Peyer's patch (tissue), 4 donors: ENCODE measurements at regions not wholly inside any gene's neighbourhood (a gene's known extent, or its start where the extent isn't known, plus 50 kb on each side); places are given as distances from the start of the nearest gene placed in this dataset.

ENCODE experiments used
- DNase-seq, 3 donors: peaks; one replicate each; pipeline ENCODE4 v3.0.0-alpha.2; 2017 to 2019
- H3K27ac ChIP-seq, 4 donors: fragments of 200-600 bp; sonication (generic); one replicate each; pipeline ENCODE4 v1.5.1; 2016 to 2019
- H3K27me3 ChIP-seq, 2 donors: fragments of 200-600 bp; sonication (generic); one replicate each; pipeline ENCODE4 v1.5.1; 2019
- H3K36me3 ChIP-seq, 3 donors: fragments of 200-600 bp; sonication (generic); one replicate each; pipeline ENCODE4 v1.5.1; 2016 to 2019
- H3K4me1 ChIP-seq, 4 donors: fragments of 200-600 bp; sonication (generic); one replicate each; pipeline ENCODE4 v1.5.1; 2016 to 2019
- H3K4me3 ChIP-seq, 4 donors: fragments of 200-600 bp; sonication (generic); 1 replicate in 3 of 4; 2 replicates in 1 of 4; pipeline ENCODE4 v1.5.1; 2016 to 2019; ENCODE audit warnings: mild to moderate bottlenecking in 1 of 4
- H3K9me3 ChIP-seq, 4 donors: fragments of 200-600 bp; sonication (generic); one replicate each; pipeline ENCODE4 v1.5.1; 2016 to 2019; ENCODE audit warnings: mild to moderate bottlenecking in 1 of 4
- POLR2A ChIP-seq, 2 donors: fragments of 450-650 bp; IDR thresholded peaks; one replicate each; pipeline ENCODE4 v1.5.1; 2017; ENCODE audit warnings: antibody characterized with exemption in 2 of 2, mild to moderate bottlenecking in 2 of 2, moderate library complexity in 2 of 2
- TF ChIP-seq, protein P1 (sequence below), 6 experiments: fragments of 450-650 bp in 4 of 6; fragments of 200-600 bp in 2 of 6; sonication (generic) in 1 of 6; IDR thresholded peaks; one replicate each; pipeline ENCODE4 v1.5.1; 2017 to 2019; ENCODE audit warnings: antibody characterized with exemption in 6 of 6, mild to moderate bottlenecking in 3 of 6, moderate library complexity in 1 of 6

DNA sequence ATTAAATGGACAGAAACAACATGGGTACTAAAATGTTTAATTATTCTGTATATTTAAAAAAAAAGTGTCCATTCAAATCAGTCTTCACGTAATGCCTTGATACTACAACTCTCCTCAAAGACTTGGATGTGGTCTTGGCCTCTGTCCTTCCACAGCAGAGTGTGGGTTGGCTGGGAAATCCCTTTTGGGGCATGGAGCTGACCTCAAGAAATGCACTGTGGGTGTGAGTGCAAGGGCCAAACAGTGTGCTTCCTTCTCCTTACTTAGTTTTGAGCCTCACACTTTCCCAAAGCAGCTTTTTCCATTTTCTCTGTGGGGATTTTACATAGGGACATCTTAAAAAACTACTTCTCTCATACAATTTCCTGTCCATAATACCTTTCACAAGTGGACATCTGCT is 607.4 kb downstream of the EFNB2 start:
- H3K27me3 ChIP-seq, result no peaks in the 10 kb centered on the region
- TF ChIP-seq, protein P1, sequence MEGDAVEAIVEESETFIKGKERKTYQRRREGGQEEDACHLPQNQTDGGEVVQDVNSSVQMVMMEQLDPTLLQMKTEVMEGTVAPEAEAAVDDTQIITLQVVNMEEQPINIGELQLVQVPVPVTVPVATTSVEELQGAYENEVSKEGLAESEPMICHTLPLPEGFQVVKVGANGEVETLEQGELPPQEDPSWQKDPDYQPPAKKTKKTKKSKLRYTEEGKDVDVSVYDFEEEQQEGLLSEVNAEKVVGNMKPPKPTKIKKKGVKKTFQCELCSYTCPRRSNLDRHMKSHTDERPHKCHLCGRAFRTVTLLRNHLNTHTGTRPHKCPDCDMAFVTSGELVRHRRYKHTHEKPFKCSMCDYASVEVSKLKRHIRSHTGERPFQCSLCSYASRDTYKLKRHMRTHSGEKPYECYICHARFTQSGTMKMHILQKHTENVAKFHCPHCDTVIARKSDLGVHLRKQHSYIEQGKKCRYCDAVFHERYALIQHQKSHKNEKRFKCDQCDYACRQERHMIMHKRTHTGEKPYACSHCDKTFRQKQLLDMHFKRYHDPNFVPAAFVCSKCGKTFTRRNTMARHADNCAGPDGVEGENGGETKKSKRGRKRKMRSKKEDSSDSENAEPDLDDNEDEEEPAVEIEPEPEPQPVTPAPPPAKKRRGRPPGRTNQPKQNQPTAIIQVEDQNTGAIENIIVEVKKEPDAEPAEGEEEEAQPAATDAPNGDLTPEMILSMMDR (IDR thresholded peaks at IDR 0.05), result no peak
- no peak for TF ChIP-seq POLR2A (IDR thresholded peaks at IDR 0.05)
- no peaks in the 10 kb centered on the region for H3K36me3 ChIP-seq
- no peak overlapping the region for H3K27ac ChIP-seq
- no peaks in the 10 kb centered on the region for H3K9me3 ChIP-seq
- DNase-seq, result no peak
- no peaks in the 10 kb centered on the region for H3K4me1 ChIP-seq
- H3K4me3 ChIP-seq, result no peak overlapping the region

DNA sequence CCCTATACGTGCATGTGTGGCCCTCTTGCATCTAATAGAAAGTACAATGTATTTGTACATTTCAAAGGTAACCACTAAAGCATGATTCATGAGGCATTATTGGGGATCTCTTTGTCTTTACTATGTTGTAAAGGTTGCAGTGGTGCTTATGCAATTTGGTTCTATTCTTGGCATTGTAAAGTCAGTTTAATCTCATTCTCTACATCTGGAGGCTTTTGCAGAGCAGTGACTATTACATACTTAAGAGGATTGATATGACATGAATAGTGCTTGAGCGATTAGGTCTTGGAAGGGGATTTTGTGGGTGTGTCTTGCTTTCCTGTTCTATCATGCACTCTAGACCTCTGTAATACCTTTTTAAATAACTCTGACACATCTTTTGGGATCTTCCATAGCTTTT is 610.0 kb downstream of the EFNB2 start:
- Histone ChIP-seq H3K27me3 (no peaks in the 10 kb centered on the region), H3K4me1 (peaks cover 0 to 4% (median 0%) of the 10 kb centered on the region in 4 donors), H3K36me3 (no peaks in the 10 kb centered on the region), H3K9me3 (no peaks in the 10 kb centered on the region), H3K27ac (no peak overlapping the region), H3K4me3 (no peak overlapping the region)
- no peak for TF ChIP-seq POLR2A (IDR thresholded peaks at IDR 0.05)
- TF ChIP-seq, protein P1 (IDR thresholded peaks at IDR 0.05), result no peak
- DNase-seq, result no peak

DNA sequence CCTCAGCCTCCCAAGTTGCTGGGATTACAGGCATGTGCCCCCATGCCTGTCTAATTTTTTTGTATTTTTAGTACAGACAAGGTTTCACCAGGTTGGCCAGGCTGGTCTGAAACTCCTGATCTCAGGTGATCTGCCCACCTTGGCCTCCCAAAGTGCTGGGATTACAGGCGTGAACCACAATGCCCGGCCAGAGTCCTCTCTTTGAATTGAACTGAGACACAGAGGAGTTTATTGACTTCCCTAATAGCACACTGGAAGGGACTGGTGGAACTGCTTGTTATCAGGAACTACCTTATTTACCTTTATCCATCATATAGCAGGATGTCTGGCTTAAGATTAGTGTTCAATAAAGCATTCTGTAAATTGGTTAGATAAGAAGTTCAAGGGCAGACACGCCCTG is 613.8 kb downstream of the EFNB2 start:
- no peaks in the 10 kb centered on the region for H3K27me3 ChIP-seq
- DNase-seq, result peak in 1 of 3 donors; percentile 50
- H3K27ac ChIP-seq, result peak overlapping the region in 3 of 4 donors; percentile 34 to 84 (median 81)
- peaks cover 0 to 4% (median 0%) of the 10 kb centered on the region in 4 donors for H3K4me1 ChIP-seq
- H3K9me3 ChIP-seq, result no peaks in the 10 kb centered on the region
- H3K4me3 ChIP-seq, result no peak overlapping the region
- TF ChIP-seq, protein P1 (IDR thresholded peaks at IDR 0.05), result no peak
- no peaks in the 10 kb centered on the region for H3K36me3 ChIP-seq

DNA sequence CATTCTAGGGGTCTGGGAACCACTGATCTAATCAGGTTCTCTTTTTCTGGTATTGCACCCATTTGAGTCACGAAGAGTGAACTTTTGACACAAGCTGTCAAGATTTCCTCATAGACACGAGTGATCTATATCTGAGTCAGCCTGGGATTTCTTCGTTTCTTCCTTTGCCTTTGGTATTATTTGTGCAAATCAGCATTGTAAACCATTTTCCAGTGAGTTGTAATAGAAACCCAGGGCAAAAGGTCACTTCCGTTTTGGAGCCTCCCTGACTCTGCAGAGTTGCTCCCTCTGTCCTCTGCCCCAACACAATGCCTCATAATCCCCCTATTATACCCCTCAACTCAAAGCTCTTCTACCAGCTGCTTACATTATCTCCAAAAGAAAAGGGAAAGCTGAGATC is 615.1 kb downstream of the EFNB2 start:
- H3K36me3 ChIP-seq, result no peaks in the 10 kb centered on the region
- no peaks in the 10 kb centered on the region for H3K9me3 ChIP-seq
- H3K4me3 ChIP-seq, result no peak overlapping the region
- DNase-seq, result peak in 1 of 3 donors; percentile 62
- H3K27ac ChIP-seq, result peak overlapping the region in 3 of 4 donors; percentile 70 to 84 (median 81)
- TF ChIP-seq, protein P1 (IDR thresholded peaks at IDR 0.05), result no peak
- no peak for TF ChIP-seq POLR2A (IDR thresholded peaks at IDR 0.05)
- peaks cover 0 to 4% (median 0%) of the 10 kb centered on the region in 4 donors for H3K4me1 ChIP-seq
- H3K27me3 ChIP-seq, result no peaks in the 10 kb centered on the region

DNA sequence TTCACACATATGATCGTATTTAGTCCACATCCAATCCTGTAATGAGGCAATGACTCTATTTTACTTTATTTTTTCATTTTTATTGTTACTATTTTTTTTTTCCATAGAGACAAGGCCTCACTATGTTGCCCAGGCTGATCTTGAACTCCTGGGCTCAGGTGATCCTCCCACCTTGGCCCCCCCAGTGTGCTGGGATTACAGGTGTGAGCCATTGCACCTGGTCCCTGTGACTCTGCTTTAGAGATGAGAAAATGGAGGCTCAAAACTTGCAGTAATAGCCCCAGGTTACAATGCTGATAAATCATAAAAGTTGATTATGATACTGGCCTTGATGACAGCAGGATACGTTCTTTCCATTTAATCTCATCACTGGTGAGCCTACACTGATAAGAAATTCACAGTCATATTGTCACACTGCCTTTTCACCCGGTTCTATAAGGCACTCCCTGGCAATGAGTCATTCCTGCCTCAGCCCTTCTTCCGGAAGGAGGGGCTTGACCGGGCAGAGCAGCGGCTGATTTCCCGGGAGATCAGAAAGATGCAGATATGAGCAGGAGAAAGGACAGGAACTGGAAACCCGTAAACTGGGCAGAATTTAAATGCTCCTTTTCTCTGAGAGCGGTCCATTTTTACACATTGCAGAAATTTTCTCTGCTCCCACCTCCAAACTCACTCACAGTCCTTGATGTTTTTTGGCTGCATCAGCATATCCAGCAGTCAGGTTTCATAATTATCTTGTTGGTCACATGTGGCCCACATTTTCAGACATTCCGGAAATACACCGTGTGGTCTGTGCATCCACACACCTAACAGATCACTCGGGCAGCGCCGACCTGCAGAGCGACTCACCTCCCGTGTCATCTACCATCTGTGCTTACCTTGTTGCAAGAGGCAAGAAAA is 616.4 kb downstream of the EFNB2 start:
- DNase-seq, result peak in 2 of 3 donors; percentile 74 to 84
- TF ChIP-seq POLR2A (IDR thresholded peaks at IDR 0.05), result peak in 1 of 2 donors; percentile 60
- TF ChIP-seq, protein P1 (IDR thresholded peaks at IDR 0.05), result no peak
- Histone ChIP-seq H3K27ac (peak overlapping the region in 3 of 4 donors; percentile 70 to 84 (median 81)), H3K4me1 (peaks cover 0 to 4% (median 0%) of the 10 kb centered on the region in 4 donors), H3K9me3 (no peaks in the 10 kb centered on the region), H3K4me3 (no peak overlapping the region), H3K36me3 (no peaks in the 10 kb centered on the region), H3K27me3 (no peaks in the 10 kb centered on the region)
